Muscle of back (tissue), 3 donors: ENCODE measurements at regions not wholly inside any gene's neighbourhood (a gene's known extent, or its start where the extent isn't known, plus 50 kb on each side); places are given as distances from the start of the nearest gene placed in this dataset.

Experiments
- DNase-seq, 3 donors: peaks; one replicate each; pipeline versions ENCODE4 v3.0.0 to v3.0.0-alpha.2; 2013

GRCh38 chr18:25449046-25449445 is 97.1 kb upstream of the ZNF521 start:
- no peak for DNase-seq

- no peak for DNase-seq
Observed at GRCh38 chr18:25446972-25447371, 95.0 kb upstream of the ZNF521 start.

DNA sequence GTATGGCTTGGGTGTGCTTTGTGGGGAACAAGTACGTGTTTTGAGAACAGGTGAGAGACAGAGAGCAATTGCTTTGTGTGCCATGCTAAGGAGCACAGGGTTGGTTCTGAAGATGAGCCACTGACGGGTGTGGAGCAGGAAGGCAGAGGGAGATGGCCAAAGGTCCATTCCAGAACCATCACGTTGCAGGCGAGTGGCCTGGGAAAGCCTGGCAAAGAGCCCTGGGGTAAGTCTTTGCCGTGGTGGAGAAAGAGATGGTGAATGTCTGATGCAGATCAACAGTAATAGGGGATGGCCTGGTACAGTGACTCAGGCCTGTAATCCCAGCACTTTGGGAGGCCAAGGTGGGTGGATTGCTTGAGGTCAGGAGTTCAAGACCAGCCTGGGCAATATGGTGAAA is 93.5 kb upstream of the ZNF521 start:
- no peak for DNase-seq

GRCh38 chr18:25443776-25444175 is 91.8 kb upstream of the ZNF521 start:
- DNase-seq: no peak

DNA sequence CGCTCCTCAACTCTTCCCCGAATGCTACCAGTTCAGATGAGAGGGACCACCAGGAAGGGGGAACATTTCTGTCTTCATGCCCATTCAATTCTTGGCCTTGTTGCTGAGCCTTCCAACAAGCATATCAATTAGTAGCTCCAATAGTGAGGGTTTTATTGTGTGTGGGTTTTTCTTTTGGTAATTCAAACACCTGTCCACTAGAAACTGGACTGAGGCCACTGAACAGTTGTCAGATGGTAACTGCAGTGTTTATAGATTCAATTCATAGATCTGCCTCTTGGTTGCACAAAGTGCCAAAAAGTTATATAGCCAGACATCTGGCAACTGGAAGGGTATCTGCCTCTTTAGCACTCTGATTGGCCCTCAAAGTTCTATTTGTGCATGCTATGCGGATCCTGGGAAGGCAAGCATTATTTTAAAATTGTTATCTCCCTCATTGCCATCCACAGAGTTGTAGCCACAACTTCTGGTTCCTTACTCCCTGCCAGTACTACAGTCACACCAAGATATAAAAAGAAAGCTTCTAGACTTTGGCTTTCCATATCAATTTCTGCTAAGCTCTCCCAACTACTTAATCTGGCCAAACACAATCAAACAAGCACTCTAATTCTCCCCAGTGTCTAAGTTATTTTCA is 83.3 kb upstream of the ZNF521 start:
- peak in 2 of 3 donors; percentile 22 to 49 for DNase-seq

- no peak for DNase-seq
Observed at GRCh38 chr18:25434745-25435144, 82.8 kb upstream of the ZNF521 start.

GRCh38 chr18:25433590-25433989 is 81.6 kb upstream of the ZNF521 start:
- no peak for DNase-seq

DNA sequence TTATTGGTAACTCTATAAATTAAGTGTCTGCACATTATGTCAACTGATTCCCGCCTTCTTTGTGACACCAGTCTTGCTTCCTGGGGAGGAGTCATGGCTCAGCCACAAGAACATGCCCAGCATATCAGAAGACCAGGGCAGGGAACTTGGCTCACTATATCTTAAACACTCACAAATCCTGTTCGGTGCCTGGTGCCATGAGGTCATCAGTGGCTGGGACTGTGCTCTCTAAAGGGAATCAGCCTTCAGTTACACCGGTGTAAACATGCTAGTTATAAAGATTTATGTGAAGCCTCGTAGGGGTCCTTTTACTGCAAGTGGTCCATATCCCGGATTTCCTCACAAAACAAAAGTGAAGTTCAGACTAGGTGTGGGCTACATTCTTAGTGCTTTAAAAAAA is 73.1 kb upstream of the ZNF521 start:
- no peak for DNase-seq

DNA sequence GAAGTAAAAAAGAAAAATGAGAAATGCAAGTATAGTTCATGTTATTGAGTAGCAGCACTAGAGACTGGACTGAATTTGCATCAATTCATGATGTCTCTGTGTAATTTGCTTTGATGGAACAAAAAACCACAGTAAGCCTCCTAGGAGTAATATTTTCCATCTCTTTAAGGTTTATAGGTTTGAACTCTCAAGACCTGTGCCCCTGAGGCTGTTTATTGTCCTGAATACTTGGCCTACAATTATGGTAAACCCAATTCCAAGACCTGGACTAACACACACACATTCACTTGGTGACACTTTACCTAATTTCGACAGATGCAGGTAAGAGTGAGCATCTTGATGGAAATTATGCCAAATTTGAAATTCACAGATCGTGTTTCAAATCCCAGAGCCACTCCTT is 71.8 kb upstream of the ZNF521 start:
- no peak for DNase-seq

DNA sequence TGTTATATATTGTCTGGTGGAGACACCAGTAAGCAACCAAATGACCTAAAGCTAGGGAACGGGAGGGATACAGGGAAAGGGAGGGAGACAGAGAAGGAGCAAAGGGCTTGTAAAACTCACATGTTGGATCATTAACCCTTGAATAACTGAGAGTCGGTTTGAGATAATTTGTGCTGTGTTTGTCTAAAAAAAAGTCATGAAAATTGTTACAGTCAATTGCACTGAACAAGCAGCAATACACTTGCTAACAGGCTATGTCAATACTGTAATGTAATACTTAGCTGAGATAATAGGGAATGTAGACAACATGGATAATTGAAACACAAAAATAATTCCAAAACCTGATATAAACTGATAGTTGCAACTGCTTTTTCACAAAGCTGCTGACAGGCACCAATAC is 71.3 kb upstream of the ZNF521 start:
- DNase-seq: no peak

DNA sequence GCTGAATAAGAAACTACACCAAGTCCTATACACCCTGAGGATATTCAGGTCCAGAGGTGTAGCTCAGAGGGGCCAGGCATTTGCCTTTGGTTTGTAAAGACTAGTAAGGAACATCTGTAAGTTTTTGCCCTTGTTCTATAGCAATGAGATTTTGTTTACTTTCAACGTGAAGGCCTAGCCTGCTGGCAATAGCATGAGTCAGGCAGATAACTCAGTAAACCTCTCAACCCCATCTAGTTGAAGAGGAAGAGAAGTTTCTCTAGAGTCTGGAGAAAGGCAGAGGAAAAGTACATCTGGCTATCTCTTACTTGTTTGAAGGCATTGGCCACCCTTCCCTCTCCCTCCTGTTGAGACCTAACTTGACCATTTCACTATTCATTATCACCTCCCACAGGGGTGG is 70.3 kb upstream of the ZNF521 start:
- no peak for DNase-seq

DNA sequence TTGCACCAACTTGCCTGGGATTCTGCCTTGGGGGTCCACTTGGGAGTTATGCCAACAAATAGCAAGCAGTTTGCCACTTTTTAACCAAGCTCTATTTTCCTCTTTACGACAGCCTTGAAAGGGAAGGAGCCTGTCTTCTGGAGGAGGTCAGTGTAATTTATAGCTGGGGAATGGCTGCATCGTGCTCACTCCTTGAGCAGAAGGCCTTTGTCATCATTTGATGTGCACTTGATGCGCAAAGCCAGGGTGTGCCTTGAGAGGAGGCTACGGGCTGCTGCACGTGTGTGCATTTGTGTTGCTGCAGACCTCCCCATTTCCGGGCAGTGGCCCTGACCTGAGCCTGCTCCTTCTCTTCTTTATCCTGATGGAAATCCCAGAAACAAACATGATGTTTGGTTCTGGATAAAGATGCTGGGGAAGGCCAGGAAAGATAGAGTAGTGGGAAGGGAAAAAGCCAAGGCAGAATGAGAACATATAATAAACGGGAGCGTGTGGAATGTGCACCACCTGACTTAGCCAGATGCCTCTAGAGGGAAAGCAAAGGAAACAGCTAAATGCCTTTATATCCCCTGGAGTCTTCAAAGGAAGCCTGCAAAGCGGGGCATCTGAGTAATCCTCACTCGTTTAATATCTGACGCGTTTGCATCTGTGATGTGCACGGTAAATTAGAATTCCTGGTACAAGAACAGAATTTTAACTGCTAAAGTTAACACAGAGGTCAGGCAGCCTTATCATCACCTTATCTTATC is 68.3 kb upstream of the ZNF521 start:
- DNase-seq: peak in 2 of 3 donors; percentile 11 to 24

DNA sequence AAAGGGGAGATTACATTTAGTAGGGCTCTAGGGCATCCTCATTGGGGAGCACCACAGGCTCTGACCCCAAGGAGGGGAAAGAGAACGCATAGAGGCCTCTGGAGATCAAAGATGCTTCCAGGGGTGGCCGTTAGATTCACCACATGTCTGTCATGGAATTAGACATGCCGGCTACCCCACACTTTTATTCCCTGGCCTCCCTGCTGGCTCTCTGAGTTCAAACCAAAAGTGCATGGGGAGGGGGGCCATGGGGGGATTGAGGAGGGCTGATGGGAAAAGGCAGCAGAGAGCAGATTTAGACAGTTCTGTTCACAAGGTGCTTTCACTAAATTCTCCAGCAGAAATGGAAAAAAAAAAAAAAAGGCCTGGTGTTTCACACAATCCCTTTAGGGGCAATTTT is 64.4 kb upstream of the ZNF521 start:
- DNase-seq: no peak

DNA sequence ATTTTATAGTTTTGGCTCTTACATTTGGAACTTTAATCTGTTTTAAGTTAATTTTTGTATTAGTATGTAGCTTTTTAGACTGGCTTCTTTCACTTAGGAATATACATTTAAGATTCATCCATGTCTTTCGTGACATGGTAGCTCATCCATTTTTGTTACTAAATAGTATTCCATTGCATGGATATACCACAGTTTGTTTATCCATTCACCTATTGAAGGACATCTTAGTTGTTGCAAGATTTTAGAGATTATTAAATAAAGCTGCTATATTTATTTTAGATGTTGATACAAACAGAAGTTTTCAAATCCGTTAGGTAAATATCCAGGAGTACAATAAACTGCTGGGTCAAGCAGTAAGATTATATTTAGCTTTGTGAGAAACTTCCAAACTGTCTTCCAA is 58.0 kb upstream of the ZNF521 start:
- DNase-seq: no peak

DNA sequence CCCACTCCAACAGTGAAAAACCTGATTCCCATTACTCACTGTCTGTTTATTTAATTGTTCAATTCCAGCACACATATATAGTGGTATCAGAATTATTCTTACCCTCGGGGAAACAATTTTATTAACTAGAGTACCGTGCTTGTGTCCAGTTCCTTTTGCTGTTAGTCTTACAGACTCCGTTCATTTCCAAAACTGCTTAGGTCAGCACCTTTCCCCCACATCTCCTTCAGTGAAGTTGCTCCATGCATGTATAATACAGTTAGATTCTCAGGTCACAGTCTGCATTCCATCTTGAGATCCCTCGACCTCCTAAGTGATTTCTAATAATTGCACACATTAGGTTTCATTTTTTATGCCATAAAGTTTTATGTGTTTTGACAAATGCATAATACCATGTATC is 56.3 kb upstream of the ZNF521 start:
- no peak for DNase-seq
